ENCODE measurements at regions not wholly inside any gene's neighbourhood (a gene's known extent, or its start where the extent isn't known, plus 50 kb on each side); places are given as distances from the start of the nearest gene placed in this dataset.

- no peak overlapping the region for H3K27ac ChIP-seq
- TF ChIP-seq ZFX (IDR thresholded peaks at IDR 0.05; ENCODE audit: borderline replicate concordance), result no peak
- TF ChIP-seq CTCF (IDR thresholded peaks at IDR 0.05), result no peak
These were observed 56.0 kb upstream of the DSG1 start for GRCh38 chr18:31261792-31262582.

DNA sequence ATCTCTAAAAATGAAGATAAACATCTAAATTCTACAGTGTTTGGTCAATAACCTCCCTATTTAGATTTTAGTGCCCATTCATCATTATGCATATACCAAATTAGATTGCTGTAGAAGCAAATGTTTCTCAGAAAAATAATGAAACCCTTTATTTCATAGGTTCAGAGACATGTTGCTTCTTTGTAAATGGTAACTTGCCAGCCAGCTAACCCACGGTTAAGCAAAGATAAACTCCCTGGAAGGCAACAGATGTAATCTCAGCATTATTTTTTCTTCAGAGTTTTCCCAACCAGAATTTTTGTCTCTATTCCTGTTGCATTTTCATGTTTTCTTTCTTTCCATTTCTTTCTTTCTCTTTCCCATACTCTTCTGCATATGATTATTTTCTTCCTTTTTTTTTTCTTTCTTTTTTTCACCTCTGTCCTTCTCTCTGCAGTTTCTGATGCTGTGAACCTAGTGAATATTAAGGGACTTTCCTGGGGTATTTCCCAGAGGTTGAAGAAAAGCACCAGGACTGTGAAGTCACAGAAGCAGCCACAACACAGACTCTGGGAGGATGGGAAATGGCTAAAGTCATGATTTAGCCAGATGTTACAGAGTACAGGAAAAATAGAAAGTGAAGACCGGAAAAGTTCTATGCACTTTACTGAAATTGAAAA, 50.0 kb upstream of the DSG1 start:
- TF ChIP-seq CTCF (IDR thresholded peaks at IDR 0.05), result no peak
- H3K27ac ChIP-seq, result no peak overlapping the region

Data from 22Rv1 (cell line).